NT2/D1 (cell line): ENCODE measurements at regions not wholly inside any gene's neighbourhood (a gene's known extent, or its start where the extent isn't known, plus 50 kb on each side); places are given as distances from the start of the nearest gene placed in this dataset.
A peak's percentile ranks its signal among the peaks of the same experiment; 100 is the strongest.

Source experiments
- DNase-seq: peaks from one replicate; pipeline ENCODE4 v3.0.0-alpha.2; 2011; ENCODE audit warnings: low read depth, low spot score
- H3K27me3 ChIP-seq: 2 replicates; pipeline ENCODE4 v1.6.0; 2011; ENCODE audit warnings: mild to moderate bottlenecking; ENCODE audit not compliant: insufficient read length, insufficient read depth
- H3K36me3 ChIP-seq: 2 replicates; pipeline ENCODE4 v1.6.1; 2011; ENCODE audit warnings: mild to moderate bottlenecking, low read length, mixed read lengths; ENCODE audit not compliant: insufficient read depth, insufficient read length
- H3K4me1 ChIP-seq: 2 replicates; pipeline ENCODE4 v1.5.1; 2011; ENCODE audit not compliant: insufficient read depth, insufficient read length
- H3K4me3 ChIP-seq: 2 replicates; pipeline ENCODE4 v1.5.1; 2011; ENCODE audit warnings: low read depth; ENCODE audit not compliant: insufficient read length
- H3K9ac ChIP-seq: 2 replicates; pipeline ENCODE4 v1.6.0; 2011; ENCODE audit warnings: low read depth; ENCODE audit not compliant: insufficient read length
- H3K9me3 ChIP-seq: 2 replicates; pipeline ENCODE4 v1.5.1; 2011; ENCODE audit warnings: mild to moderate bottlenecking, low read length; ENCODE audit not compliant: insufficient read depth
- SUZ12 ChIP-seq: IDR thresholded peaks from 2 replicates; pipeline ENCODE4 v1.6.1; 2011; ENCODE audit not compliant: insufficient read length, insufficient read depth; ENCODE audit errors: extremely low read depth
- YY1 ChIP-seq: IDR thresholded peaks from 2 replicates; pipeline ENCODE4 v1.6.1; 2011; ENCODE audit not compliant: insufficient read length, insufficient read depth
- ZNF274 ChIP-seq: IDR thresholded peaks from 2 replicates; pipeline ENCODE4 v1.6.1; 2011; ENCODE audit warnings: mild to moderate bottlenecking, low read depth, low read length

- H3K27me3 ChIP-seq: no peaks in the 10 kb centered on the region
- TF ChIP-seq ZNF274 (no peak), YY1 (no peak), SUZ12 (no peak)
- H3K4me1 ChIP-seq: no peaks in the 10 kb centered on the region
- H3K36me3 ChIP-seq: no peaks in the 10 kb centered on the region
- no peak overlapping the region for H3K4me3 ChIP-seq
- H3K9me3 ChIP-seq: peaks cover 13% of the 10 kb centered on the region; the same call in 1 of the 2 replicates
- no peak overlapping the region for H3K9ac ChIP-seq
- no peak for DNase-seq
These were observed 111.8 kb downstream of the BARX1 start for GRCh38 chr9:93843396-93843795.

DNA sequence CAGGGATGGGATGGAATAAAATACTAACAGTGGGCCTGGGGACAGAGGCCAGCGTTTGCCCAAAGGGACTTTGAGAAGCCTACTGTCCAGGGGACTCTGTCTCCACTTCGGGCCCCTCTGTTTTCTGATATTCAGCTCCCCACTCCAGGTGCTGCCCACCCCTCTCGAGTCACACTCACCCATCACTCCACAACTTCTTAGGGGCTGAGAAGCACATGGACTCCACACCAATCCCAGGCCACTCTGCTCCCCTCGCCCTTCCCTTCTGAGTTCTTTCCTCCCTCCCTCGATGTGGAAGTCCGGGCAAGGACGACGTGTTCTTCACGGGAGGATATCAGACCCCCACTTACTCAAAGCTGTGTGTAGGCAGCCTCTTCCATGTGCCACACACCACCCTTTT lies 124.5 kb downstream of the BARX1 start:
- Histone ChIP-seq H3K4me1 (peaks cover 19% of the 10 kb centered on the region), H3K27me3 (no peaks in the 10 kb centered on the region), H3K9ac (no peak overlapping the region), H3K9me3 (peaks cover 15% of the 10 kb centered on the region), H3K36me3 (no peaks in the 10 kb centered on the region), H3K4me3 (no peak overlapping the region)
- no peak for DNase-seq
- TF ChIP-seq ZNF274: no peak
- TF ChIP-seq YY1: no peak
- TF ChIP-seq SUZ12: no peak

DNA sequence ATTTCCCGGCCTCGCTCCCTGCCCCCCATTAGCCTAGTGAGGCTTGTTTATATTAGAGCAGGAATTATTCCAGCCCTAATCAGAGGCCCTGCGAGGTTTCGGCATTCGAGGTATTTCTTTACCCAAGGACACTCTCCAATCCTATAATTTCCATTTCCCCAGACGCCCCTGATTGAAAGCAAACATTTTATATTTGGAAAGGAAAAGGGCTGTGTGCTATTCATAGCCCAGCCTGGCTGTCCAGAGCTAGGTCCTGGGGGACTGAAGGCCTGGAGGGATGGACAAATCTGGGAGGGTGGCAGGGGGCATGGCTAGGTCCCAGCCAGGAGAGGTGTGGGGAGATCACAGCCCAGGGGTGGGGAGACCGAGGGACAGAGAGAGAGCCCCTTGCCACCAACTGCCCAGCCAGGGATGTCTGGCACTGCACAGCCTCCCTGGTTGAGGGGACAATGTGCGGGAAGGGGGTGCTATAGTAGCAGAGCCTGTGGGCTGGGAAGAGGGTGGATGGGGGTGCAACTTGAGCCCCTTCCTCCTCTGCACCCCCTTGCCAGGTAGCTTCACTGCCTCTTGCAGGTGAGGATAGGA lies 125.1 kb downstream of the BARX1 start:
- Histone ChIP-seq H3K36me3 (no peaks in the 10 kb centered on the region), H3K27me3 (no peaks in the 10 kb centered on the region), H3K9me3 (peaks cover 15% of the 10 kb centered on the region), H3K9ac (no peak overlapping the region), H3K4me1 (peaks cover 19% of the 10 kb centered on the region), H3K4me3 (no peak overlapping the region)
- no peak for DNase-seq
- TF ChIP-seq SUZ12: no peak
- no peak for TF ChIP-seq YY1
- TF ChIP-seq ZNF274: no peak

- no peak overlapping the region for H3K4me3 ChIP-seq
- peaks cover 19% of the 10 kb centered on the region for H3K4me1 ChIP-seq
- H3K27me3 ChIP-seq: no peaks in the 10 kb centered on the region
- peaks cover 15% of the 10 kb centered on the region for H3K9me3 ChIP-seq
- no peak overlapping the region for H3K9ac ChIP-seq
- no peaks in the 10 kb centered on the region for H3K36me3 ChIP-seq
- no peak for DNase-seq
- TF ChIP-seq ZNF274 (no peak), SUZ12 (no peak), YY1 (no peak)
These were observed 125.7 kb downstream of the BARX1 start for GRCh38 chr9:93829271-93830011.

GRCh38 chr9:93828331-93829097 lies 126.6 kb downstream of the BARX1 start:
- H3K36me3 ChIP-seq: no peaks in the 10 kb centered on the region
- peaks cover 12% of the 10 kb centered on the region for H3K9me3 ChIP-seq
- DNase-seq: no peak
- TF ChIP-seq ZNF274 (no peak), YY1 (no peak), SUZ12 (no peak)
- no peaks in the 10 kb centered on the region for H3K27me3 ChIP-seq
- H3K4me1 ChIP-seq: peaks cover 19% of the 10 kb centered on the region
- no peak overlapping the region for H3K9ac ChIP-seq
- no peak overlapping the region for H3K4me3 ChIP-seq

GRCh38 chr9:93827545-93828330 lies 127.4 kb downstream of the BARX1 start:
- H3K4me1 ChIP-seq: peaks cover 19% of the 10 kb centered on the region
- H3K36me3 ChIP-seq: no peaks in the 10 kb centered on the region
- H3K9ac ChIP-seq: peak overlapping the region; percentile 23
- no peak overlapping the region for H3K4me3 ChIP-seq
- peaks cover 10% of the 10 kb centered on the region for H3K9me3 ChIP-seq
- peak; percentile 51 for DNase-seq
- TF ChIP-seq ZNF274: no peak
- TF ChIP-seq SUZ12: no peak
- TF ChIP-seq YY1: no peak
- H3K27me3 ChIP-seq: no peaks in the 10 kb centered on the region
